HEK293 (cell line): ENCODE measurements at regions not wholly inside any gene's neighbourhood (a gene's known extent, or its start where the extent isn't known, plus 50 kb on each side); places are given as distances from the start of the nearest gene placed in this dataset.

Experiments
- CTCF ChIA-PET: fragments of 350-600 bp; formaldehyde crosslinking; extraction: SDS; loops from one replicate; lab custom pipeline; 2021; ENCODE audit warnings: antibody characterized with exemption; lab: Yijun Ruan, JAX
- POLR2A ChIA-PET: fragments of 300-600 bp; formaldehyde crosslinking; extraction: SDS; loops from one replicate; lab custom pipeline; 2020; ENCODE audit warnings: antibody characterized with exemption, inconsistent platforms; lab: Yijun Ruan, JAX
- H3K27ac ChIP-seq: fragments of 200-500 bp; sonication (Bioruptor generic); 2 replicates; pipeline ENCODE4 v1.5.1; 2014; ENCODE audit warnings: low read depth, low read length, control low read depth, inconsistent platforms; ENCODE audit errors: extremely low read depth
- H3K36me3 ChIP-seq, 2 experiments: fragments of 200-500 bp in 1 of 2; sonication (Bioruptor generic) in 1 of 2; 1 replicate in 1 of 2; 2 replicates in 1 of 2; pipeline ENCODE4 v1.5.1; 2014 to 2017; ENCODE audit warnings: inconsistent platforms in 2 of 2, low read length in 2 of 2; ENCODE audit not compliant: control insufficient read depth in 2 of 2, insufficient read depth in 1 of 2
- H3K4me1 ChIP-seq: fragments of 200-500 bp; sonication (Bioruptor generic); 2 replicates; pipeline ENCODE4 v1.5.1; 2014; ENCODE audit warnings: mild to moderate bottlenecking, low read length, inconsistent platforms; ENCODE audit not compliant: control insufficient read depth, insufficient read depth
- H3K4me3 ChIP-seq: 2 replicates; pipeline ENCODE4 v1.5.1; 2011; ENCODE audit warnings: low read depth, mild to moderate bottlenecking, control low read depth, low read length, moderate library complexity
- H3K9me3 ChIP-seq: fragments of 200-500 bp; sonication (Bioruptor generic); 2 replicates; pipeline ENCODE4 v1.5.1; 2014; ENCODE audit warnings: low read depth, low read length, inconsistent platforms; ENCODE audit not compliant: control insufficient read depth, insufficient read depth
- CTCF ChIP-seq: fragments of 450-650 bp; formaldehyde crosslinking; IDR thresholded peaks from 2 replicates; pipeline ENCODE4 v1.5.1; 2016; ENCODE audit warnings: missing biosample characterization, missing genetic modification characterization
- GFI1B ChIP-seq: fragments of 450-650 bp; formaldehyde crosslinking; IDR thresholded peaks from 2 replicates; pipeline ENCODE4 v1.5.1; 2016; ENCODE audit warnings: missing biosample characterization, missing genetic modification characterization
- GLI4 ChIP-seq: fragments of 450-650 bp; formaldehyde crosslinking; IDR thresholded peaks from 2 replicates; pipeline ENCODE4 v1.5.1; 2016; ENCODE audit warnings: missing biosample characterization, missing genetic modification characterization
- KLF7 ChIP-seq: fragments of 450-650 bp; formaldehyde crosslinking; IDR thresholded peaks from 2 replicates; pipeline ENCODE4 v1.5.1; 2016; ENCODE audit warnings: missing biosample characterization, missing genetic modification characterization, borderline replicate concordance
- SCRT2 ChIP-seq: fragments of 450-650 bp; formaldehyde crosslinking; IDR thresholded peaks from 2 replicates; pipeline ENCODE4 v1.5.1; 2016; ENCODE audit warnings: missing biosample characterization, missing genetic modification characterization
- SP7 ChIP-seq: fragments of 450-650 bp; formaldehyde crosslinking; IDR thresholded peaks from 2 replicates; pipeline ENCODE4 v1.5.1; 2016; ENCODE audit warnings: missing biosample characterization, missing genetic modification characterization
- ZFHX2 ChIP-seq: fragments of 450-650 bp; formaldehyde crosslinking; conservative IDR thresholded peaks from 2 replicates; pipeline ENCODE4 v1.5.1; 2016; ENCODE audit warnings: missing biosample characterization, missing genetic modification characterization
- ZNF10 ChIP-seq: fragments of 450-650 bp; formaldehyde crosslinking; IDR thresholded peaks from 2 replicates; pipeline ENCODE4 v1.5.1; 2017; ENCODE audit warnings: missing biosample characterization, missing genetic modification characterization
- ZNF202 ChIP-seq: fragments of 450-650 bp; formaldehyde crosslinking; IDR thresholded peaks from 2 replicates; pipeline ENCODE4 v1.5.1; 2016; ENCODE audit warnings: missing biosample characterization, missing genetic modification characterization, borderline replicate concordance
- ZNF223 ChIP-seq: fragments of 450-650 bp; formaldehyde crosslinking; IDR thresholded peaks from 2 replicates; pipeline ENCODE4 v1.5.1; 2016; ENCODE audit warnings: missing biosample characterization, missing genetic modification characterization
- ZNF23 ChIP-seq: fragments of 450-650 bp; formaldehyde crosslinking; IDR thresholded peaks from 2 replicates; pipeline ENCODE4 v1.5.1; 2016; ENCODE audit warnings: missing biosample characterization, missing genetic modification characterization, borderline replicate concordance
- ZNF280D ChIP-seq: fragments of 450-650 bp; formaldehyde crosslinking; IDR thresholded peaks from 2 replicates; pipeline ENCODE4 v1.5.1; 2016; ENCODE audit warnings: missing biosample characterization, missing genetic modification characterization
- ZNF302 ChIP-seq: fragments of 450-650 bp; formaldehyde crosslinking; IDR thresholded peaks from 2 replicates; pipeline ENCODE4 v1.5.1; 2016; ENCODE audit warnings: missing biosample characterization, missing genetic modification characterization, low read depth
- ZNF354C ChIP-seq: fragments of 450-650 bp; formaldehyde crosslinking; IDR thresholded peaks from 2 replicates; pipeline ENCODE4 v1.5.1; 2016; ENCODE audit warnings: missing biosample characterization, missing genetic modification characterization, low read depth, borderline replicate concordance
- ZNF37A ChIP-seq: fragments of 450-650 bp; IDR thresholded peaks from 2 replicates; pipeline ENCODE4 v1.5.1; 2018; ENCODE audit warnings: missing biosample characterization, missing genetic modification characterization
- ZNF391 ChIP-seq: fragments of 450-650 bp; formaldehyde crosslinking; IDR thresholded peaks from 2 replicates; pipeline ENCODE4 v1.5.1; 2016; ENCODE audit warnings: low read depth, missing biosample characterization, missing genetic modification characterization, borderline replicate concordance
- ZNF394 ChIP-seq: fragments of 450-650 bp; formaldehyde crosslinking; IDR thresholded peaks from 2 replicates; pipeline ENCODE4 v1.5.1; 2016; ENCODE audit warnings: missing biosample characterization, missing genetic modification characterization, mild to moderate bottlenecking, moderate library complexity, borderline replicate concordance
- ZNF514 ChIP-seq: fragments of 450-650 bp; formaldehyde crosslinking; IDR thresholded peaks from 2 replicates; pipeline ENCODE4 v1.5.1; 2016; ENCODE audit warnings: missing biosample characterization, missing genetic modification characterization
- ZNF580 ChIP-seq: fragments of 450-650 bp; formaldehyde crosslinking; IDR thresholded peaks from 2 replicates; pipeline ENCODE4 v1.5.1; 2016; ENCODE audit warnings: missing biosample characterization, missing genetic modification characterization
- ZNF626 ChIP-seq: fragments of 450-650 bp; sonication (Bioruptor Pico); formaldehyde crosslinking; IDR thresholded peaks from 2 replicates; pipeline ENCODE4 v1.5.1; 2018; ENCODE audit warnings: missing biosample characterization, missing genetic modification characterization, inconsistent platforms
- ZNF670 ChIP-seq: fragments of 450-650 bp; formaldehyde crosslinking; IDR thresholded peaks from 2 replicates; pipeline ENCODE4 v1.5.1; 2016; ENCODE audit warnings: missing biosample characterization, missing genetic modification characterization, low read depth
- ZNF76 ChIP-seq: fragments of 450-650 bp; formaldehyde crosslinking; IDR thresholded peaks from 2 replicates; pipeline ENCODE4; 2016; ENCODE audit warnings: low read depth, missing biosample characterization, missing genetic modification characterization, borderline replicate concordance
- TF ChIP-seq, protein P1 (sequence below): fragments of 450-650 bp; formaldehyde crosslinking; conservative IDR thresholded peaks from 2 replicates; pipeline ENCODE4 v1.5.1; 2016; ENCODE audit warnings: low read depth, missing biosample characterization, missing genetic modification characterization
- TF ChIP-seq, protein P2 (sequence below): fragments of 450-650 bp; formaldehyde crosslinking; IDR thresholded peaks from 2 replicates; pipeline ENCODE4 v1.5.1; 2017; ENCODE audit warnings: missing biosample characterization, mild to moderate bottlenecking, missing genetic modification characterization, moderate library complexity

GRCh38 chr2:128868686-128869551 is 550.3 kb upstream of the HS6ST1 start:
- Histone ChIP-seq H3K36me3 (no peaks in the 10 kb centered on the region), H3K9me3 (no peaks in the 10 kb centered on the region)
- CTCF ChIA-PET: no interaction called here
- POLR2A ChIA-PET: no interaction called here
- TF ChIP-seq ZFHX2 (tag by site-specific recombination): no peak
- TF ChIP-seq ZNF37A (tag by site-specific recombination): no peak
- TF ChIP-seq ZNF302: no peak
- no peak for TF ChIP-seq ZNF223 (tag by site-specific recombination)
- no peak for TF ChIP-seq GLI4 (tag by site-specific recombination)
- TF ChIP-seq ZNF391 (tag by site-specific recombination): no peak
- TF ChIP-seq ZNF514: no peak
- no peak for TF ChIP-seq ZNF394 (tag by site-specific recombination)
- TF ChIP-seq SP7 (tag by site-specific recombination): no peak
- TF ChIP-seq GFI1B (tag by site-specific recombination): no peak
- TF ChIP-seq ZNF10 (tag by site-specific recombination): no peak
- TF ChIP-seq ZNF354C (tag by site-specific recombination): no peak
- no peak for TF ChIP-seq ZNF670 (tag by site-specific recombination)
- TF ChIP-seq, all 188 proteins: peak for 0
- no peak overlapping the region for H3K4me3 ChIP-seq
- H3K4me1 ChIP-seq: no peaks in the 10 kb centered on the region
- no peak overlapping the region for H3K27ac ChIP-seq

DNA sequence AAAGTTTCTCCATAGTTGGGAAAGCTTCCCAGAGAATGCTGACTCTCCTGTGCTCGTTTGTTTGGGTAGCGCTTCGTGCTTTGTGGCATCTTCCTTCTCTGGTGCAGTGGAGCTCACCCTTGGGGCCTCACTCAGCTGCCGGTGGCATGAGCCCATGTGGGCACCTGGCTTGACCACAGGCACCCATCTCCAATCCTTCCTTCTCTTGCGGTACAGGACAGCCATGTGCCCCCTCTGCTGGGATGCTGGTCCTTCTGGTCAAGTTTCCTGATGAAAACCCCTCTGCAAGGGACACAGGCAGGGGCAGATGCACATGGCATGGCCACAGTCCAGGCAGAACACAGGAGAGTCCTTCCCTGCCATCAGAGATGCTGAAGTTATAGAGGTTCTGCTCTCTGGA is 555.9 kb upstream of the HS6ST1 start:
- ChIA-PET POLR2A (no interaction called here), CTCF (no interaction called here)
- no peak overlapping the region for H3K4me3 ChIP-seq
- TF ChIP-seq CTCF (tag by site-specific recombination): no peak
- no peak for TF ChIP-seq ZNF391 (tag by site-specific recombination)
- TF ChIP-seq ZNF514: no peak
- TF ChIP-seq, protein P1, sequence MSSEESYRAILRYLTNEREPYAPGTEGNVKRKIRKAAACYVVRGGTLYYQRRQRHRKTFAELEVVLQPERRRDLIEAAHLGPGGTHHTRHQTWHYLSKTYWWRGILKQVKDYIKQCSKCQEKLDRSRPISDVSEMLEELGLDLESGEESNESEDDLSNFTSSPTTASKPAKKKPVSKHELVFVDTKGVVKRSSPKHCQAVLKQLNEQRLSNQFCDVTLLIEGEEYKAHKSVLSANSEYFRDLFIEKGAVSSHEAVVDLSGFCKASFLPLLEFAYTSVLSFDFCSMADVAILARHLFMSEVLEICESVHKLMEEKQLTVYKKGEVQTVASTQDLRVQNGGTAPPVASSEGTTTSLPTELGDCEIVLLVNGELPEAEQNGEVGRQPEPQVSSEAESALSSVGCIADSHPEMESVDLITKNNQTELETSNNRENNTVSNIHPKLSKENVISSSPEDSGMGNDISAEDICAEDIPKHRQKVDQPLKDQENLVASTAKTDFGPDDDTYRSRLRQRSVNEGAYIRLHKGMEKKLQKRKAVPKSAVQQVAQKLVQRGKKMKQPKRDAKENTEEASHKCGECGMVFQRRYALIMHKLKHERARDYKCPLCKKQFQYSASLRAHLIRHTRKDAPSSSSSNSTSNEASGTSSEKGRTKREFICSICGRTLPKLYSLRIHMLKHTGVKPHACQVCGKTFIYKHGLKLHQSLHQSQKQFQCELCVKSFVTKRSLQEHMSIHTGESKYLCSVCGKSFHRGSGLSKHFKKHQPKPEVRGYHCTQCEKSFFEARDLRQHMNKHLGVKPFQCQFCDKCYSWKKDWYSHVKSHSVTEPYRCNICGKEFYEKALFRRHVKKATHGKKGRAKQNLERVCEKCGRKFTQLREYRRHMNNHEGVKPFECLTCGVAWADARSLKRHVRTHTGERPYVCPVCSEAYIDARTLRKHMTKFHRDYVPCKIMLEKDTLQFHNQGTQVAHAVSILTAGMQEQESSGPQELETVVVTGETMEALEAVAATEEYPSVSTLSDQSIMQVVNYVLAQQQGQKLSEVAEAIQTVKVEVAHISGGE (tag by site-specific recombination): no peak
- no peak for TF ChIP-seq ZNF626 (tag by site-specific recombination)
- TF ChIP-seq GLI4 (tag by site-specific recombination): no peak
- no peak for TF ChIP-seq ZNF76 (tag by site-specific recombination)
- no peak for TF ChIP-seq ZNF202 (tag by site-specific recombination)
- TF ChIP-seq ZNF223 (tag by site-specific recombination): no peak
- no peak for TF ChIP-seq KLF7
- TF ChIP-seq, protein P2, sequence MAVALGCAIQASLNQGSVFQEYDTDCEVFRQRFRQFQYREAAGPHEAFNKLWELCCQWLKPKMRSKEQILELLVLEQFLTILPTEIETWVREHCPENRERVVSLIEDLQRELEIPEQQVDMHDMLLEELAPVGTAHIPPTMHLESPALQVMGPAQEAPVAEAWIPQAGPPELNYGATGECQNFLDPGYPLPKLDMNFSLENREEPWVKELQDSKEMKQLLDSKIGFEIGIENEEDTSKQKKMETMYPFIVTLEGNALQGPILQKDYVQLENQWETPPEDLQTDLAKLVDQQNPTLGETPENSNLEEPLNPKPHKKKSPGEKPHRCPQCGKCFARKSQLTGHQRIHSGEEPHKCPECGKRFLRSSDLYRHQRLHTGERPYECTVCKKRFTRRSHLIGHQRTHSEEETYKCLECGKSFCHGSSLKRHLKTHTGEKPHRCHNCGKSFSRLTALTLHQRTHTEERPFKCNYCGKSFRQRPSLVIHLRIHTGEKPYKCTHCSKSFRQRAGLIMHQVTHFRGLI: no peak
- TF ChIP-seq ZNF280D (tag by site-specific recombination): no peak
- TF ChIP-seq ZNF580 (tag by site-specific recombination): no peak
- no peak for TF ChIP-seq SCRT2
- TF ChIP-seq ZNF23 (tag by site-specific recombination): no peak
- H3K36me3 ChIP-seq: no peaks in the 10 kb centered on the region
- H3K9me3 ChIP-seq: no peaks in the 10 kb centered on the region
- no peaks in the 10 kb centered on the region for H3K4me1 ChIP-seq
- H3K27ac ChIP-seq: no peak overlapping the region
